ENCODE measurements at regions not wholly inside any gene's neighbourhood (a gene's known extent, or its start where the extent isn't known, plus 50 kb on each side); places are given as distances from the start of the nearest gene placed in this dataset.

- TF ChIP-seq SALL1 (CRISPR knock-in tag; IDR thresholded peaks at IDR 0.05) (peak; percentile 49; the same call in 1 of the 2 replicates), AFF4 (CRISPR knock-in tag; IDR thresholded peaks at IDR 0.05) (no peak), ZNF563 (CRISPR knock-in tag; IDR thresholded peaks at IDR 0.05) (no peak), TBX2 (CRISPR knock-in tag; IDR thresholded peaks at IDR 0.05; ENCODE audit: borderline replicate concordance) (peak; percentile 89), KDM4B (CRISPR knock-in tag; IDR thresholded peaks at IDR 0.05) (0 out of 2 replicates have a peak, but pooled peaks have one; percentile 40), CEBPB (IDR thresholded peaks at IDR 0.05; ENCODE audit: borderline replicate concordance, low read depth, low read length) (0 out of 2 replicates have a peak, but pooled peaks have one; percentile 4), JUN (CRISPR knock-in tag; IDR thresholded peaks at IDR 0.05) (no peak), NR2C2 (CRISPR knock-in tag; IDR thresholded peaks at IDR 0.05; ENCODE audit: borderline replicate concordance) (peak; percentile 11; the same call in 1 of the 2 replicates), MIXL1 (CRISPR knock-in tag; IDR thresholded peaks at IDR 0.05) (peak; percentile 80; the same call in 1 of the 2 replicates), HDAC2 (CRISPR knock-in tag; IDR thresholded peaks at IDR 0.05) (peak; percentile 42; the same call in 1 of the 2 replicates), CREB1 (IDR thresholded peaks at IDR 0.05) (0 out of 2 replicates have a peak, but pooled peaks have one; percentile 6), CREB1 (CRISPR knock-in tag; IDR thresholded peaks at IDR 0.05) (peak; percentile 79), ZBTB1 (CRISPR knock-in tag; IDR thresholded peaks at IDR 0.05; ENCODE audit: borderline replicate concordance) (no peak), KLF16 (CRISPR knock-in tag; IDR thresholded peaks at IDR 0.05) (0 out of 4 replicates have a peak, but pooled peaks of 1 of the 2 experiments have one; percentile 22), ZNF775 (CRISPR knock-in tag; IDR thresholded peaks at IDR 0.05; ENCODE audit: borderline replicate concordance) (no peak), GZF1 (CRISPR knock-in tag; IDR thresholded peaks at IDR 0.05) (no peak), RFXAP (CRISPR knock-in tag; IDR thresholded peaks at IDR 0.05; ENCODE audit: borderline replicate concordance) (no peak), ZNF12 (CRISPR knock-in tag; IDR thresholded peaks at IDR 0.05) (peak; percentile 21; the same call in 1 of the 2 replicates), AHDC1 (CRISPR knock-in tag; IDR thresholded peaks at IDR 0.05; ENCODE audit: borderline replicate concordance) (0 out of 2 replicates have a peak, but pooled peaks have one; percentile 42), THAP11 (CRISPR knock-in tag; IDR thresholded peaks at IDR 0.05) (peak; percentile 45), DR1 (CRISPR knock-in tag; IDR thresholded peaks at IDR 0.05) (no peak), ZFP36L1 (CRISPR knock-in tag; IDR thresholded peaks at IDR 0.05) (peak; percentile 64; the same call in 1 of the 2 replicates)
Observed at GRCh38 chr2:79393806-79394484, 118.9 kb upstream of the CTNNA2 start (continued).
